HAP-1 (cell line): ENCODE measurements at regions not wholly inside any gene's neighbourhood (a gene's known extent, or its start where the extent isn't known, plus 50 kb on each side); places are given as distances from the start of the nearest gene placed in this dataset.

Experiments used
- DNase-seq, 2 experiments: peaks; one replicate each; pipeline ENCODE4 v3.0.0-alpha.2; 2016 to 2020; ENCODE audit warnings: low spot score in 2 of 2
- H3K27me3 ChIP-seq: fragments of 250-450 bp; sonication (Bioruptor Pico); 2 replicates; pipeline ENCODE4 v1.5.1; 2020; ENCODE audit warnings: low read depth, mild to moderate bottlenecking, moderate library complexity
- H3K36me3 ChIP-seq: fragments of 250-450 bp; sonication (Bioruptor Pico); replicated peaks from 2 replicates; pipeline ENCODE4 v1.5.1; 2020; ENCODE audit warnings: mild to moderate bottlenecking
- H3K4me1 ChIP-seq: fragments of 250-450 bp; sonication (Bioruptor Pico); 2 replicates; pipeline ENCODE4 v1.5.1; 2020; ENCODE audit warnings: mild to moderate bottlenecking
- H3K4me3 ChIP-seq: fragments of 250-450 bp; sonication (Bioruptor Pico); 2 replicates; pipeline ENCODE4 v1.5.1; 2020; ENCODE audit warnings: mild to moderate bottlenecking, moderate library complexity
- H3K9me3 ChIP-seq: fragments of 250-450 bp; sonication (Bioruptor Pico); 2 replicates; pipeline ENCODE4 v1.5.1; 2020; ENCODE audit warnings: mild to moderate bottlenecking, moderate library complexity
- in situ Hi-C: fragments of 300-500 bp; cut with MboI; formaldehyde crosslinking; loops from 3 replicates; pipeline ENCODE4 v1.14.3; 2020; ENCODE audit warnings: low sequenced_read_pairs, inconsistent platforms, mixed read lengths

DNA sequence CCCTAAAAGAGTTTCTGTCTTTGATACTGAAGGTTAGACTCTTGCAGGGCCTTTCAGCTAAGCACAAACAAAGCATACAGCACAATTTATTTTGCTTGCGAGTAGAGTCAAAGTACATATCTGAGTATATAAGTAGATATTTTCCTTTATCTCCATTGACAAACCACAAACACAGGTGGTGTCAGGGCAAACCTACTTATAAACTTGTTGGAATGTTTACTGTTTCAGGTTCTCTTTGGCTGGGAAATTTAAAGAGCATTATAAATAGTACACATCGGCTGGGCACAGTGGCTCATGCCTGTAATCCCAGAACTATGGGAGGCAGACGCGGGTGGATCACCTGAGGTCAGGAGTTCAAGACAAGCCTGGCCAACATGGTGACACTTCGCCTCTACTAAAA is 442.6 kb upstream of the PSMD7 start:
- Histone ChIP-seq H3K36me3 (no peaks in the 10 kb centered on the region), H3K4me3 (no peak overlapping the region), H3K4me1 (no peaks in the 10 kb centered on the region), H3K9me3 (no peaks in the 10 kb centered on the region), H3K27me3 (peaks cover 3% of the 10 kb centered on the region; the same call in 1 of the 2 replicates)
- DNase-seq = no peak
- in situ Hi-C loops = no loop called here

DNA sequence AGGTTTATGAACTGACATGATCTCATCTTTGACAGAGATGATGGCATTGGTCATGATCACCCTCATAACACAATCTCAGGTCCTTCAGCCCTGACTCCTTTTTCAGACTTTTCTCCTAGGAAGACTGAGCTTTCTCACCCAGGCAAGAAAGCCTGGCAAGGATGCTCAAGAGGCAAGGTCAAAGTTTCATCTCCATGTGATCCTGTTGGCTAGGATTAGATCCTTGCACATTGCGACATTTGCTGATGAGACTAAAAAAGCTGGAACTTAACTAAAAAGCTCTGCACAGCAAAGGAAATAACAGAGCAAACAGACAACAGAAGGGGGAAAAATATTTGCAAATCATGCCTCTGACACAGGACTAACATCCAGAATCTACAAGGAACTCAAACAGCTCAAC is 444.1 kb upstream of the PSMD7 start:
- H3K36me3 ChIP-seq = no peaks in the 10 kb centered on the region
- no peaks in the 10 kb centered on the region for H3K4me1 ChIP-seq
- no peaks in the 10 kb centered on the region for H3K9me3 ChIP-seq
- H3K4me3 ChIP-seq = no peak overlapping the region
- no peak for DNase-seq
- peaks cover 3% of the 10 kb centered on the region; the same call in 1 of the 2 replicates for H3K27me3 ChIP-seq
- in situ Hi-C loops = no loop called here

DNA sequence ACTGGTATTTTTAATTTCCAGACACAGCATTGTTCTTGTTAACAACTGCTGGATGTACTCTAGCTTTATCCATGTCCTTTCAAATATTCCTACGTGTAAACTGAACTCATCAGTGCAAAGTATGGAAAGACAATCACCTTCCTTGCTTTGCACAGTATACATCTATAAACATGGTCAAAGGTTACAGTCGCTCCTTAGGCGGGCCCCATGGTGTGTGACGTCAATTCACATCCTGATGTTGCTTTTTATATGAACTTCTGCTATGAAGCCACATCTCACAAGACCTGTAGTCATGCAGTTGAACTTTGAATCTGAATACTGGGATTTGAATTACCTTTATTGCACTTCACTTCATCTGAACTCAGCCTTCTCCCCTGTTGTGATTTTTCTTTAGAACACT is 447.6 kb upstream of the PSMD7 start:
- no peaks in the 10 kb centered on the region; the same call in 1 of the 2 replicates for H3K27me3 ChIP-seq
- H3K4me1 ChIP-seq = no peaks in the 10 kb centered on the region
- in situ Hi-C loops = no loop called here
- no peaks in the 10 kb centered on the region for H3K9me3 ChIP-seq
- H3K4me3 ChIP-seq = no peak overlapping the region
- DNase-seq = no peak
- H3K36me3 ChIP-seq = no peaks in the 10 kb centered on the region

DNA sequence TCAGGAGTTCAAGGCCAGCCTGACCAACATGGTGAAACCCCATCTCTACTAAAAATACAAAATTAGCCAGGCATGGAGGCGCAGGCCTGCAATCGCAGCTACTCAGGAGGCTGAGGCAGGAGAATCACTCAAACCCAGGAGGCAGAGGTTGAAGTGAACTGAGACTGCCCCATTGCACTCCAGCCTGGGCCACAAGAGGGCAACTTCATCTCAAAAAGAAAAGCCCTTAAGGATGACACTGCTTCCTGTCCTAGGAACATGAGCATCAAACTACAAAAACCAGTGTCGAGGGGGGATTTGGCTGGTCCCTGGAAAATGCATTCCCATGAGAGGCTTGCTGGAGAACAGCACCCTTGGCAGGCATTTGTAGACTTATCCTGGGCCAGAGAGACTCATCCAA is 449.5 kb upstream of the PSMD7 start:
- Histone ChIP-seq H3K9me3 (no peaks in the 10 kb centered on the region), H3K4me3 (no peak overlapping the region), H3K36me3 (no peaks in the 10 kb centered on the region), H3K4me1 (peaks cover 3% of the 10 kb centered on the region; the same call in 1 of the 2 replicates), H3K27me3 (no peaks in the 10 kb centered on the region; the same call in 1 of the 2 replicates)
- in situ Hi-C loops = no loop called here
- no peak for DNase-seq

DNA sequence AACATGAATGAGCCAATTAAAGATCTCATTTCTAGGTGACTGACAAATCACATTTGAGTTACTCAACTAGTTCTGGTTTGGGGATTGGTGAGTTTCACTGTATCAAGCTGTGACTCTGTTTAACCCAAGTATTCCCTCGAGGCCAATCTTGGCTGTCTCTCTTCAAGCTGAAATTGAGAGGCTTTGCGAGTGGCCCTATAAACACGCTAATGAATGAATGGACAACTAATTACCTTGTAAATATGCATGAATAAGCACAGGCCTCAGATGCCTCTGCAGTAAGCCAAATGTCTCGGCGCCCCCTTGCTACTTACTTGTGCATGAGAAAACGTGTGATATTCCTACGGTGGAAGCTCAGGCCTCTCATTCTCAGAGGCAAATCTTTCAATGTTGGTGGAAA is 450.3 kb upstream of the PSMD7 start:
- in situ Hi-C loops = no loop called here
- DNase-seq = peak in 1 of 2 experiments; percentile 22
- H3K4me1 ChIP-seq = peaks cover 3% of the 10 kb centered on the region; the same call in 1 of the 2 replicates
- H3K27me3 ChIP-seq = no peaks in the 10 kb centered on the region; the same call in 1 of the 2 replicates
- no peaks in the 10 kb centered on the region for H3K36me3 ChIP-seq
- H3K9me3 ChIP-seq = no peaks in the 10 kb centered on the region
- no peak overlapping the region for H3K4me3 ChIP-seq

DNA sequence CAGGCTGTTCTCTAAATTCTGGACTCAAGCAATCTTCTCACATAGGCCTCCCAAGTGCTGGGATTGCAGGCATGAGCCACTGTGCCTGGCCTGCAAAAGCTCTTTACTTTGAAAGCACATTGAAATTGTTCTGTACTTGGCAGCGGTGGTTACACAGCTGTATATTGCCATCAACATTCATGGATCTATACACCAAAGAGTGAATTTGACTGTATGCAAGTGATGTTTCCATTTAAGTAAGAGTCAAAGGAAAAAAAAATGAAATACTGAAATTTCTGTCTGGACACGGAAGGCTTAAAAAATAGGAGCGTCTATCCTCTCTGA is 450.6 kb upstream of the PSMD7 start:
- Histone ChIP-seq H3K36me3 (no peaks in the 10 kb centered on the region), H3K4me3 (no peak overlapping the region), H3K4me1 (peaks cover 3% of the 10 kb centered on the region; the same call in 1 of the 2 replicates), H3K9me3 (no peaks in the 10 kb centered on the region), H3K27me3 (no peaks in the 10 kb centered on the region; the same call in 1 of the 2 replicates)
- in situ Hi-C loops = no loop called here
- no peak for DNase-seq

DNA sequence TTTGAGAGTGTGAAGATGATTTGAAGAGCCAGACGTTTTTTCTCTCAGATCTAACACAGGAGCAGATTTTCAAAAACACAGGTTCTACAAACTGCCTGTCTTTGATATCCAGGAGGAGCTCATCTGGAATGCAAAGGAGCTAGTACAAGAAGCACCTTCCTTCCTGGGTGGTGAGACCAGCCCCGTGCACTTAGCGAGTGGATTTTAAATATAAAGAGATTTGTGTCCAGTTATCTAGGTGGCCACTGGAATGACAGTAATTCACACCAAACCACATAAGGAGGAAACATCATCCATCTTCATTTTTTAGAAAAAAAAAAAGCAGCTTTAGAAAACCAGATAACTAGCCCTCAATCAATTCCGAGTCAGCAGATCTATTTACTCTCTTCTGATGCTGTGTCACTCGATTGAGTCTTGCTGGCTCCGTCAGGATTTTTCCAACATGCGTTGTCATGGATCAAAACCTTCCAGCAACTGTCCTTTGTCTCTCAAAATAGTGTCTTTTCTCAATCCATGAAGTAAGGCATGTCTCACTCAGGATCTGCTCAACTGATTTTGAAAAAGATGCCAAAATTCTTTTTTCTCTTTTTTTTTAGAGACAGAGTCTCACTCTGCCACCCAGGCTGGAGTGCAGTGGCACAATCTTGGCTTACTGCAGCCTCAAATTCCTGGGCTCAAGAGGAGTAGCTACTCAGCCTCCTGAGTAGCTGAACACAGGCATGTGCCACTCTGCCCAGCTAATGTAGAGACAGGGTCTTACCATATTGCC is 451.2 kb upstream of the PSMD7 start:
- no peak for DNase-seq
- in situ Hi-C loops = no loop called here
- Histone ChIP-seq H3K27me3 (peaks cover 3% of the 10 kb centered on the region), H3K36me3 (no peaks in the 10 kb centered on the region), H3K4me1 (peaks cover 3% of the 10 kb centered on the region; the same call in 1 of the 2 replicates), H3K9me3 (no peaks in the 10 kb centered on the region), H3K4me3 (no peak overlapping the region)

DNA sequence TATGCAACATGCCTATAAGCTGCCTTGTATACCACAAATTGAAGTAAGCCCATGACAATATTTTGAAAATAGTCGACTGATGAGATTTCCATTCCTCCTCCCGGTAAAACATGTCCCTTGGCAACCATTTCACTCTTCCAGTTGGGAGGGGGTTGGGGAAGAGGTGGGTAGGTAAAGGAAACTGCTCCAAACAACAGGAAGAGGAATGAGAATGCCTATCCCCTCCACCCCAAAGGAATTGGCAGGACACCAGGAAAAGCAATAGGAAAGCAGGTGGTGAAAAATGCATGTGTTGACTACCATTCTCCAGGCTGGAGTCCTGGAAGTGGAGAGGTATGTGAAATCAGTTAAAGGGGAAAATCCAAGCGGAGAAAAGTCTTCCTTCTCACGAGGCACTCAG is 455.9 kb upstream of the PSMD7 start:
- H3K9me3 ChIP-seq = no peaks in the 10 kb centered on the region
- H3K27me3 ChIP-seq = peaks cover 3% of the 10 kb centered on the region
- no peak for DNase-seq

DNA sequence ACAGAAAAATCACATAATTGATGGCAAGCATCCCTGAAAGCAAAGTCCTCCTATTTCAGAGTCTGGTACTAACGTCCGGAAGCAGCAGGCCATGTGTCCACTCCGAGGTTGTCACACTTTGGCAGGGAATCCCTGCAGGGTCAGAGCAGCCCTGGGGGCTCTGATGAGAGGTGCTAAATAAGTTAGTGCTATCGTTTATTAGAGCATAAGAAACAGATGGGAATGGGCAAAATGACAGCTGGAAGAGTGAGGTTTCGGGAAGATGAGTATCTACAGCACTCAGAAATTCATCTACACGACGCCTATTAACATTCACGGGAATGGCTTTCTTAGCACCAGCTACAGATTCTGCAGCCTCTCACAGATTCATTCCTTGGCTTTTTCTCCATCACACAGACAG is 465.4 kb upstream of the PSMD7 start:
- no peaks in the 10 kb centered on the region for H3K9me3 ChIP-seq
- no peaks in the 10 kb centered on the region; the same call in 1 of the 2 replicates for H3K27me3 ChIP-seq
- H3K36me3 ChIP-seq = no peaks in the 10 kb centered on the region
- DNase-seq = no peak
- no peaks in the 10 kb centered on the region for H3K4me1 ChIP-seq
- in situ Hi-C loops = no loop called here
- H3K4me3 ChIP-seq = no peak overlapping the region

More for the DNA sequence above, 455.9 kb upstream of the PSMD7 start:
- H3K36me3 ChIP-seq = no peaks in the 10 kb centered on the region
- in situ Hi-C loops = no loop called here
- no peak overlapping the region for H3K4me3 ChIP-seq
- H3K4me1 ChIP-seq = peaks cover 3% of the 10 kb centered on the region; the same call in 1 of the 2 replicates

DNA sequence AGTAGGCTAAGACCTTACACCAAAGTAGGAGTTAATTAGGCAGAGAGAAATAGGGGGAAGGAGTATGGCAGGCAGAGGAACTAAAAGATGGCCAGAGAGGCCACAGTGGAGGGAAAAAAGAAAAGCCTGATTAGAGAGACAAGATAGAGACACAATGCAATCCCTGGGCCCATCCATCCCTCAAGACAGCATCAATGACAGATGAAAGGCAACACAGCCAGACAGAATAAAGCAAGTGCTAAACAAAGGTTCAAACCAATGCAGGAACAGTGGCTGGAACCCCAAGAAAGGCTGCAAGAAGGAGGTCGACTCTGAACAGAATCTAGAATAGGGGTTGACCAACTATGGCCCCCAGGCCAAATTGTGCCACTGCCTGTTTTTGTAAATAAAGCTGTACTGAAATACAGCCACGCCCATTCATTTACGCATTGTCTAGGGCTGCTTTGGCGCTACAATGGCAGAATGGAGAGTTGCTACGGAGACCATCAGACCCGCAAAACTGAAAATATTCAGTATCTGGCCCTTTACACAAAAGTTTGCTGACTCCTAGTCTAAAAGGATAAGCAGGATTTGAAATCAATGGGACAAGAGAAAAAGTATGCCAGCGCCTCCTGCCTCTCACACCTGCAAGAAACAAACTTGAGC is 473.3 kb upstream of the PSMD7 start:
- H3K36me3 ChIP-seq = no peaks in the 10 kb centered on the region
- H3K4me1 ChIP-seq = no peaks in the 10 kb centered on the region
- no peaks in the 10 kb centered on the region for H3K9me3 ChIP-seq
- H3K27me3 ChIP-seq = no peaks in the 10 kb centered on the region; the same call in 1 of the 2 replicates
- in situ Hi-C loops = no loop called here
- no peak for DNase-seq
- no peak overlapping the region for H3K4me3 ChIP-seq

DNA sequence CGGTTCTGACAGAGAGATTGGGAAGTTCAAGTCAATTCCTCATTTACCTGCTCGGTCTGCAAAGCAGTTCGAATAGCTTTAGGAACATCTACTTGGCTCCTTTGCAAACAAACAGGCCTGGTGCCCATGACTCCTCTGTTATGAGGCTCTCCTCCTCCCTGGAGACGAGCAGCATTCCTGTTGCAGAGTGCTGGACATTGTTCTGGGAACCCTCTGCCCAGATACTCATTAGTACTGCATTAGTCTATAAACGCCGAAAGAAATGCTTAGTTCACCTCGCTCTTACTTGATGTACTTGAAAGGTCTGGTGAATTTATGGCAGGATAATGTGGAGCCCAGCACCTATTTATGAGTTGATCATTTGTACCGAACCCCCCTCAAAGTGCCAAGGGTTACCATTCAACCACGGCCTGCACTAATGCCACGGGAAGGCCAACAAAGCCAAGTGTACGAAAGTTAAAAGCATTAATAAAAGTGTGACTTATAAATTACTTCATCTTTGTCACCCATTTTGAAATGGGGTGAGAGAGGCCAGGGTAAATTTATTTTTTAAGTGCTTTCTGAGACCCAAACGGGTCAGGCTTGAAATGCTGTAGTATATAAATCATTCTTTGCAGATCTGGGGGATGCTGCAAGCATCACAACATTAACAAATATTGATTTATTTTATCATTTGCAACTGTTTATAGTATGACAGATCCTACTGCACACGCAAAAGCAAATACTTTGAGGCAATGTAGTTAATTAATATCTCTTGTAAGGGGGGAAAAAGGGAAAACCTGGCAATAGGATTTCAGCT is 478.9 kb upstream of the PSMD7 start:
- no peak for DNase-seq
- in situ Hi-C loops = no loop called here
- H3K4me3 ChIP-seq = no peak overlapping the region
- no peaks in the 10 kb centered on the region for H3K36me3 ChIP-seq
- H3K4me1 ChIP-seq = no peaks in the 10 kb centered on the region
- H3K9me3 ChIP-seq = no peaks in the 10 kb centered on the region
- peaks cover 2% of the 10 kb centered on the region; the same call in 1 of the 2 replicates for H3K27me3 ChIP-seq

DNA sequence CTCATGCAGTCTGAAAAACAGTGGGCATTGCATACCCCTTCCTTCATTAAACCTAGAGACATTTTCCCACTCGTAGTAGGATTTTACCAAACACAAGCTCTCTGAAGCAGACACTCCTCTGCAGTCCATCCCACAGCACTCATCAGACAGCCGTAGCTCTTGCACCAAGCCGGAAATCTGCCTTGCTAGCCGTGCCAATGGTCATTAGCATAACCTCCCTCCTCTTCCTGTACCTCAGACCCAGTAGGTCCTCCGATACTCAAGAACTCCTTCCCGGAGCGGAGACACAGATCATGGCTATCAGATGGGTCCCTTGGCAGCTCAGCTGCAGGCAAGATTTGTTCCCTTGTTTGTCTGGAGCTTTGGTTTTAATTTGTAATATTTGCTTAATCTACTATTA is 483.1 kb upstream of the PSMD7 start:
- Histone ChIP-seq H3K27me3 (0 out of 2 replicates have a peak, but pooled peaks cover 2% of the 10 kb centered on the region), H3K9me3 (no peaks in the 10 kb centered on the region), H3K4me3 (no peak overlapping the region), H3K36me3 (no peaks in the 10 kb centered on the region), H3K4me1 (no peaks in the 10 kb centered on the region)
- in situ Hi-C loops = no loop called here
- no peak for DNase-seq

DNA sequence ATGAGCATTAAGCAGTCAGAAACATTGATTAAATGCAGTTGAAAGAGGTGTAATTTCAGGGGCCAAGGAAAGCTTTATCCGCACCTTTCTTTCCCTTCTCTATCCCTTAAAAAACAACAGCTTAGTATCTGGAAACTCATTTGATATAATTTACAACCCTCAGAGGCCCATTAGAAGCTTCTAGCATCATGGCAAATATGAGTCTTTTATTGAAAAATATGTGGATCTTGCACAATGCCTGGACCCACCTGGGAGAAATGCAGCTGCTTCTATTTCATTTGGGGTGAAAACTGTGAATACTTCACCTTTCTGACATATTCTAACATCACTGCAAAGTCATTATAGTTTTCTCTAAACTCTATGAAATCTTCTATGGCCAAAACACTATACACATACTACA is 492.2 kb upstream of the PSMD7 start:
- Histone ChIP-seq H3K27me3 (peaks cover 4% of the 10 kb centered on the region; the same call in 1 of the 2 replicates), H3K9me3 (no peaks in the 10 kb centered on the region), H3K36me3 (no peaks in the 10 kb centered on the region), H3K4me1 (no peaks in the 10 kb centered on the region), H3K4me3 (no peak overlapping the region)
- in situ Hi-C loops = no loop called here
- DNase-seq = no peak

DNA sequence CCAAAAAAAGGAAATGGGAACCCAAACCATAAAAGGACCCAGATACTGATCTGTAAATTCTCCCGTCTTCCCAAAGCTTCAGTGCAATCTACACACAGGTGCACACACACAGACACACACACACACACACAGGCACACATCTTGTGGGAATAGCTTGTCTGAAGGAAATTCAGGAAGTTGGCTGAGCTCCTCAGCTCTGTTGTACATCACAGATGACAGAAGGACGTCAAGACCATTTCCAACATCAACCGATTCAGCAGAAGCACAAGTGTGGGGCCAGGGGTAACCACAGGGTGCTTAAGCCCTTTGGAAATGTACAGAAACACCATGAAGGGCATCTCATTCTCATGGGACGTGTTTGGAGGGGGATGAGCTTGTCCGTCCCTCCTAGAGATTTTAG is 498.1 kb upstream of the PSMD7 start:
- Histone ChIP-seq H3K9me3 (no peaks in the 10 kb centered on the region), H3K36me3 (no peaks in the 10 kb centered on the region), H3K27me3 (peaks cover 4% of the 10 kb centered on the region; the same call in 1 of the 2 replicates), H3K4me3 (no peak overlapping the region), H3K4me1 (no peaks in the 10 kb centered on the region)
- in situ Hi-C loops = no loop called here
- DNase-seq = no peak
